GM19025 (cell line): ENCODE measurements at regions not wholly inside any gene's neighbourhood (a gene's known extent, or its start where the extent isn't known, plus 50 kb on each side); places are given as distances from the start of the nearest gene placed in this dataset.

Source experiments
- ATAC-seq: cut with Tn5 transposase; IDR thresholded peaks from one replicate; pipeline ENCODE4 v1.9.1; 2021; ENCODE audit warnings: mild to moderate bottlenecking, low read depth, moderate library complexity; ENCODE audit not compliant: unreplicated experiment

DNA sequence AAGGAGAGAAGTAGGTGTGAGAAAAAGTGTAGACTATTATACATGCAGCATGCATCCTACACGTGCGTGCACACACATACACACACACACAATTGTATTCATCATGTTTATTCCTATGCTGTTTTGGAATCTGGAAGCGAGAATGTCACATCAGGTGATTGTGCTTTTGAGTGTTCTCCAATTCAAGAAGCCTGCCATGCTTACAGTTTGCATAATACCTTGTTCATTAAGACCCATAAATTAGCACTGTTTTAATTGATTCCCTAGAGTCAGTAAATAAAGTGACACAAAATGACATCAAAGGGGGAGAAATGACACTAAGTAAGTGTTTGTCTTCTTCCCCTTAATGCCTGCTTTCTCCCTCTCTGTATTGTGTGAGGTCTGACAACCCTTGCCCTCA, 336.1 kb upstream of the IGFBP7 start:
- no peak for ATAC-seq

DNA sequence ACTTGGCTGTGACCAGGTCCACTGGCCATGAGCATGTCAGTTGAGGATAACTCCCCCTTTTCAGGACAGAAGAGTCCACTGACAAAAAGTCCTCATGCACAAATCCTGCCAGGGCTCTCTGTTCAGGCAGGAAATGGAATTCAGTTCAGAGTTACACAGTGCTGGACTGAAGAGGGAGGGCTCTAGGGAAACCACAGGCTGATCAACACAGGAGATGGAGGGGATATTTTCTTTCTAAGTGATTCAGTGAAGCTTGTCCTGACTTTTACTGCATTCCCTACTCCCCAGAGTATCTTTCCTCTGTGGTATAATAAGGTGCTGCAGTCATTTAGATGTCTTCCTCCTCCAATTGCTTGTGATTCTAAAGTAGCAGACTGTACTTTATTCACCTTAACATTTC, 335.5 kb upstream of the IGFBP7 start:
- no peak for ATAC-seq

GRCh38 chr4:57444671-57445070, 334.5 kb upstream of the IGFBP7 start:
- ATAC-seq: no peak

GRCh38 chr4:57443787-57444186, 333.6 kb upstream of the IGFBP7 start:
- no peak for ATAC-seq

DNA sequence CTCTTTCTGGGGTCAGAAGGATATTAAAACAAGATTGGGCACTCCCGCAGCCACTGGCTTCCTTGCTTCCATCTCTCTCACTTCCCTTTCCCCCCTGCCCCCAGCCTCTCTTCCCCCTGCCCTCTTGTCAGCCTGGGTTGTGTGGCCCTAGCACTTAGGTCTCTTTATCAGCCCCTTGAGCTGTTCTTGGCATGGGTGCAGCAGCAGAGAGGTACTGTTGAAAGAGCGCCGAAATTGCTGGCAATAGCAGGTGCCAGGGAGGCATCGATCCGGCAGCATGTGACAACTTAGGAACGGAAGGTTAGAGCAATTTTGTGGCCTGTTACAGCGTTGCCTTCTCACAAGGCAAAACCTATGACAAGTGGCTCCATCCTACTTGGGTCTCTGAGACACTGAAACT, 333.1 kb upstream of the IGFBP7 start:
- ATAC-seq: no peak

DNA sequence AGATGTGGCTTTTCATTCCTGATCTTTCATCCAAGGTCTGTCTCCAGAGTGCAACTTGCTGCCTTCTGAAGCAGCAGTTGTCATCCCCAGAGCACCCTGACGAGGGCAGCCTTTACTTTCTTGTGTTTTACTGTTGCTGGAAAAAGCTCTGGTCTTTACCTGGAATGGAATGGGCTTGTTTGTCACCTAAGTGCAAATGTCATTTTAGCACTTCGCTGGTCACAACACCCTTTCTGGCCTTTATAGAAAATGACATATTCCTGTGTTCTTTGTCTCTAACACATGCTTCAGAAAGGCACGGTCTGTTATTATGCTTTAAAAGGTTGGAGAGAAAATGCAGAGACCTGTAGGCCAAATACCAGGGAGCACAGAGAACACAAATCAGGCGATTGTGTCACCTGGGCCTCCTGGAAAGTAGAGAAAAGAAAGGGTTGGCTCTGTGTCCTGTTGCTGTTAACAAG, 332.7 kb upstream of the IGFBP7 start:
- no peak for ATAC-seq

GRCh38 chr4:57442241-57442640, 332.1 kb upstream of the IGFBP7 start:
- ATAC-seq: no peak

DNA sequence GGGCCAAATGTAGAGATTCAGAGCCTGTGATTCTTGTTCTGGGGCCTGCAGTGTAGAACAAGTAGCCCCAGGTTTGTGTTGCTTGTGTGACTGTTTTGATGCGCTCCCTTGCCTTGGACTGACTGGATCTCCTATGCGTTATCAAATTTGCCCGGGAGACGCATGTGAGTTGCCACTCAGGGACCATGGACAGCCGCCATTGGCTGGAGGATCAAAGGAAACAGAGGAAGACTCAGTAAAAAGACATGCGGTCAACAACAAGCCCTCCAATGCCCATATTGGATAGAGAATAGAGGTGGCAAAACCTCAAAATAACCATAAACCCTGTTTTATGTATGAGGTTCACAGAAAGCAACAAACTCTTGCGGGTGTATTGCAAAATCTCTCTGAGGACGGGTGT, 327.5 kb upstream of the IGFBP7 start:
- no peak for ATAC-seq

DNA sequence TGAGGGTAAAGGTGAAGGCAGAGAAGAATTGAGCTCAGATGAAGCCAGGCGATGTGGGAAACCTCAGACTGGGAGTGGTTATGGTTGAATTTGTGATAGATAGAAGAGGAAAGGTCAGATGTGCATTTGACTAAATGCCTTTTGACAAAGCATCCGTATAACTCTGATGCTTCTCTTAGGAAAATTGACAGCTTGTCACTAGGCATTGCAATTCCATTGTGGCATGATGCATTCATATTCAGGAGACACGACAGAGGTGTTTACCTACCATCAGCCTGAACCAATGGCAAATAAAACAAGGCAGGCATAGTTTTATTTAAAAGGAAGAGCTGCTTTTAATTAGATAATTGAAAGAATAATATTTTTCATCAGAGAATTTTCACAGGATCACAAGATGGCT, 325.1 kb upstream of the IGFBP7 start:
- ATAC-seq: no peak

- no peak for ATAC-seq
Measured at GRCh38 chr4:57430726-57431125, 320.5 kb upstream of the IGFBP7 start.

DNA sequence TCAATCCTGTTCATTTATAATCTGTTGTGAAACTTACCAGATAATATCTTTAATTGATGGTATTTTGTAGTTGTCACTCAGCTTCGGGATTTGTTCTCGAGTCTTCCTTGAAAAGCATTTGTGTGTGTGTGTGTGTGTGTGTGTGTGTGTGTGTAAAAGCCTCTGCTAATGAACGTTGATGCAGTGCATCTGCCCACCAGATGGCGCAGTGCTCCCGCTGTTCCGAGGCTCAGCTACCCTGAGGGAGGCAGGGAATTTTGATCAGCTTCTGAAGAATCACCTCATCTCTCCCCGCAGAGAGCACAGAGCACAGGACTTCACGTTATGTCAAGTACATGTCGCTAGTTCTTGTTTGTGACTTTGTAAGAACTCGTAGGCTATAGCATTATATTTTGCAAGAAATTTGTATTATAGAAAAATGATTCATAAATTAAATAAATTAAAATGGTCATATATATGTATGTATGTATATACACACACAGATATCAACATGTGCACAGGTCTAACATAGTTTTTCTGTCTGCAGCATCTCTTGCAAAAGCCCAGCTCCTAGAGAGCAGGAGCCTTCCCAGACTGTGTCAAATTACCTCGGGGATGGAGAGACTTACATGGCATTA, 316.7 kb upstream of the IGFBP7 start:
- no peak for ATAC-seq

DNA sequence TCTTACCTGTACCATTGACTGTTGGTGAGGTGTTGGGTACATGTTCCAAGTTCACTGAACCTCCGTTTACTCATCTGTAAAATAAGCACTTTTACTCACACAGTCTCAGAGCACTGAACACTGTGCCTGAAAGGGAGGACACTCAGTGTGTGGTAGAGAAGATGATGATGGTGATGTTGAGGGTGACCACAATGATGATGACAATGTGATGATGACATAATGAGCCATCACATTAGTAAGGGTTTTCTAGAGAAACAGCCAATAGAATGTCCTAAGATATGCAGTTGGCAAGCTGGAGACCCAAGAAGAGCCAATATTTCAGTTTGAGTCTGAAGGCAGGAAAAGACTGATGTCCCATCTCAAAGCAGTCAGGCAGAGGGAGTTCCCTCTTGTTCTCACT, 315.4 kb upstream of the IGFBP7 start:
- ATAC-seq: no peak

- no peak for ATAC-seq
Measured at GRCh38 chr4:57424232-57424897, 314.2 kb upstream of the IGFBP7 start.

DNA sequence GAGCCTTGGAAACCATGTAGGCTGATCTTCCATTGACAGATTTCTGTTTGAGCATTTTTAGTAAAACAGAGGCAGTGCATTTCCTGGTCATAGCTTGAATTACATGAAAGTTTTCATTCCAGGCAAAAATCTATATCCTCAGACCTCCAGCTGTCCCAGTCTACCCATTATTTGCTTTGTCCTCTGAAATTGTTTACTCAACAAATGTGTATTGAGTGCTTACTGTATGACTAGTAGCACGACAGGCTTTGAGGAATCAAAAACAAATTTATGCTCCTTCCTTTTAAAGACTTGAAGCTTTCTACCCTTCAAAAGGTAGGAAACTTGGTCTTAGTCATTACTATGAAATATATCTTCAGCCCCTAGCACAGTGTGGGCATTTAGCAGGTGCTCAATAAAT, 307.9 kb upstream of the IGFBP7 start:
- no peak for ATAC-seq

- no peak for ATAC-seq
Measured at GRCh38 chr4:57412259-57413054, 302.3 kb upstream of the IGFBP7 start.

DNA sequence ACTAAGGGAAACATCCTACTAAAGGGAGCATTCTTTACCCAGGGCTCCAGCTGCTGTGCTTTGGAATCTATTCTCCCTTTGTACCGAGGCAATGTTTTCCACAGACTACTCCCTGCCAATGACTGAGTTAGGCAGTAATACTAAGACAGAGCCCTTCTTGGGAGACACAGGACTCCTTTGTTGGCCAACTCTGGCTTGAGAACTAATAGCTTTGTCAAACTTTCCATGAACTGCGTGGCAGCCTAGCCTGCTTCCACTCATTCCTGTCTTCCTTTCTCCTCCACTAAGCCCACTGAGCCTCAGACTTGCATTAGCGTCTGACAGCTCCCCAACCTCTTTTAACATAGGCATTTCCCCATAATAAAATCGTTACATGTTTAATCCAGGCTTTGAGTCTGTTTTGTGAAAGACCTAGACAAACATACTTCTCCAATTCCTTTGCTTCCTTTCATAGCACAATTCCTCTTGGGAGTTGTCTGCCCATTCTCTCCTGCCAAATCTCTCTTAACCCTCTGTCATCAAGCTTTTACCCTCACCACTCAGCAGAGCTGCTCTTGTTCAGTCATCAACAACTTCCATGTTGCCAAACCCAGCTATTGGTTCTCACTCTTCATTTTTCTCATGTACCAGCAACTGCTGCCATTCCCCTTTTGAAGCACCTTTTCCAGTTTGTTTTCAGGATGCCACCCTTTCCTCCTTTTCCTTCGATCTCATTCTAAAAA, 300.3 kb upstream of the IGFBP7 start:
- no peak for ATAC-seq

- no peak for ATAC-seq
Measured at GRCh38 chr4:57405359-57405758, 295.2 kb upstream of the IGFBP7 start.

GRCh38 chr4:57404483-57404882, 294.3 kb upstream of the IGFBP7 start:
- ATAC-seq: no peak

GRCh38 chr4:57403591-57403990, 293.4 kb upstream of the IGFBP7 start:
- ATAC-seq: no peak

DNA sequence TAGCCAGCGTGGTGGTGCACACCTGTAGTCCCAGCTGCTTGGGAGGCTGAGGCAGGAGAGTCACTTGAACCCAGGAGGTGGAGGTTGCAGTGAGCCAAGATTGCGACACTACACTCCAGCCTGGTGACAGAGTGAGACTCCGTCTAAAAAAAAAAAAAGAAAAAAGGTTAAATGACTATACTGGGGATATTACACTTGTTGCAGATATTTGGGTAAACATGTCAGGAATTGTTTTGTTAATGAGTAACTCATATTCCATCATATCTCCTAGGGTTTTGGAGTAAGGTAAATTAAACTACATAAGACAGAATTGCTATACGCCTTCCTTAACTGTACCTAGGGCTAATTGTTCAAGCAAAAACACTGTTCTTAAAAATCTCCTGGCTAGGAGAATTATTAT, 291.4 kb upstream of the IGFBP7 start:
- no peak for ATAC-seq

GRCh38 chr4:57378766-57379165, 268.6 kb upstream of the IGFBP7 start:
- ATAC-seq: no peak
